ENCODE measurements at regions not wholly inside any gene's neighbourhood (a gene's known extent, or its start where the extent isn't known, plus 50 kb on each side); places are given as distances from the start of the nearest gene placed in this dataset.

GRCh38 chr12:132402831-132403416 is 73.5 kb upstream of the GALNT9 start:
- no peak overlapping the region for H3K4me3 ChIP-seq (ENCODE audit: control insufficient read depth, low read depth, low read length)
- no peak for DNase-seq (ENCODE audit: low read depth)
- TF ChIP-seq, protein P1, sequence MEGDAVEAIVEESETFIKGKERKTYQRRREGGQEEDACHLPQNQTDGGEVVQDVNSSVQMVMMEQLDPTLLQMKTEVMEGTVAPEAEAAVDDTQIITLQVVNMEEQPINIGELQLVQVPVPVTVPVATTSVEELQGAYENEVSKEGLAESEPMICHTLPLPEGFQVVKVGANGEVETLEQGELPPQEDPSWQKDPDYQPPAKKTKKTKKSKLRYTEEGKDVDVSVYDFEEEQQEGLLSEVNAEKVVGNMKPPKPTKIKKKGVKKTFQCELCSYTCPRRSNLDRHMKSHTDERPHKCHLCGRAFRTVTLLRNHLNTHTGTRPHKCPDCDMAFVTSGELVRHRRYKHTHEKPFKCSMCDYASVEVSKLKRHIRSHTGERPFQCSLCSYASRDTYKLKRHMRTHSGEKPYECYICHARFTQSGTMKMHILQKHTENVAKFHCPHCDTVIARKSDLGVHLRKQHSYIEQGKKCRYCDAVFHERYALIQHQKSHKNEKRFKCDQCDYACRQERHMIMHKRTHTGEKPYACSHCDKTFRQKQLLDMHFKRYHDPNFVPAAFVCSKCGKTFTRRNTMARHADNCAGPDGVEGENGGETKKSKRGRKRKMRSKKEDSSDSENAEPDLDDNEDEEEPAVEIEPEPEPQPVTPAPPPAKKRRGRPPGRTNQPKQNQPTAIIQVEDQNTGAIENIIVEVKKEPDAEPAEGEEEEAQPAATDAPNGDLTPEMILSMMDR (conservative IDR thresholded peaks at IDR 0.05; ENCODE audit: control insufficient read depth, insufficient read depth, low read depth, low read length): no peak

- no peak for DNase-seq (ENCODE audit: low read depth)
- no peak overlapping the region for H3K4me3 ChIP-seq (ENCODE audit: control insufficient read depth, low read depth, low read length)
- TF ChIP-seq, protein P1 (conservative IDR thresholded peaks at IDR 0.05; ENCODE audit: control insufficient read depth, insufficient read depth, low read depth, low read length): no peak
These were observed 72.6 kb upstream of the GALNT9 start for GRCh38 chr12:132401982-132402381.

DNA sequence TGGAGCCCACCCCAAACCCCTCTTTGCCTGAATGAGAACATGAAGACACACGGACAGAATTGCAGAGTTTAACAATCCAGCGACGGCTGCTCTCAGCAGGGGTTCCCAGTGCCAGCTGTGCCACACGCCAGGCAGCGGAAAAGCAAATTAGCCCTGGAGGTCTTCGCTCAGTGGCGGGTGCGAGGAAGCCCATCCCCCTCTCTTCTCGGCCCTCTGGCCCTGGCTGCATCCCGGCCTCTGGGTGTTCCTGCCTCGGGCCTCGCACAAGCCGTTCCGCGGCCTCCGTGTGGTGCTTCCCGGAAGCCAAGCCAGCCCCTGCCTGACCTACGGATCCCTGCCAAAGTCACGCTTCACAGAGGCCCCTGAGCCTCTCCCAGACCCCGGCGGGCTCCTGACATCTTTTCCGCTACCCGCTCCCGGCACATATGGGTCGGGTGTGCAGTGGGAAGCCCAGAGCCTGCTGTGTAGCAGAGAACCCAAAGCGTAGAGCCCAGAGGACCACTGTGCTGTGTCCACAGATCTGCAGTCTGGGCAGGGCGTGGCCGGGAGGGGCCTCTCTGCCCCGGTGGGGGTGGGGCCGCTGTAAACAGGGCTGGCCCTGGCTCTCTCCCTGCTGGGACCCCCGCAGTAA is 70.7 kb upstream of the GALNT9 start:
- H3K4me3 ChIP-seq (ENCODE audit: control insufficient read depth, low read depth, low read length): no peak overlapping the region
- no peak for DNase-seq (ENCODE audit: low read depth)
- TF ChIP-seq, protein P1 (conservative IDR thresholded peaks at IDR 0.05; ENCODE audit: control insufficient read depth, insufficient read depth, low read depth, low read length): no peak

DNA sequence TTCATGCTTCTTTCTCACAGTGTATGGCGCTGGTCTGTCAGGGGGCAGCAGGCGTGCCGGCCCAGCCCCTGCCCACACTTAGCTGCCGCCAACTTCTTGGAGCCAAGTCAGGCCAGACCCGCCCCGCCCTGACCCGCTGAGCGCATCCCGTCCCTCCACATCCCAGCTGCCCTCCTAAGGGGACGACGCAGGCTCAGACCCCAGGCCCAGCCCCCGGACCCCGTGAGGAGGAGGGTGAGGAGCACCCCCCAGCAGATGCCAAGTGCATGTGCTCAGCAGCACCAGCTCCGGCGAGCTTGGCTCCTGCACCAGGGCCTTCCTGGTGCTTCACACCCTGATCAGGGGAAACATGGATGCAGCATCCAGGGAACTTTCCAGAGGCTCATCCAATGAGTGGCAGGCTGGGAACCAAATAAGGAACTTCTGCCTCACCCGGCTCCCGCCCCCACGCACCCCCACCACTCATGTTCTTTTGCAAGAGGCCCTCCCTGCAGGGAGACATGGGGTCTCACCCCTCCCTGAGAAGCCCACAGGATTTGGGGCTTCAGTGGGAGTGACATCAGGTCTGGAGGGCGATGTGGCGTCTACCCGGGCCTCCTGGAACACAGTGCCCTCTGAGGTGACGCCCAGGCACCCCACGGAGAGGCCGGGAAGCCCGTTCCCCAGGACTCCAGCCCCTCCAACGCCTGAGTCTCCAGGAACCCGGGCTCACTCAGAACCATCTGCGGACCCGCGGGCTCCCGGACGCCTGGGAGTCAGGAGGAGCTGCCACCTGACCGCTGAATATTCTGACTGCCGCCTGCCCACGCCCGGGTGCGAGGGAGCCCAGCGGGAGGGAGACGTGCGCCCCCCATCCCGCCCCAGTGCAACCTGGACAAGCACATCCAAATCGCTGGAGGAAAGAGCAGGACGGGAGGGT is 70.0 kb upstream of the GALNT9 start:
- no peak overlapping the region for H3K4me3 ChIP-seq (ENCODE audit: control insufficient read depth, low read depth, low read length)
- no peak for DNase-seq (ENCODE audit: low read depth)
- TF ChIP-seq, protein P1 (conservative IDR thresholded peaks at IDR 0.05; ENCODE audit: control insufficient read depth, insufficient read depth, low read depth, low read length): no peak

GRCh38 chr12:132398386-132398991 is 69.1 kb upstream of the GALNT9 start:
- TF ChIP-seq, protein P1 (conservative IDR thresholded peaks at IDR 0.05; ENCODE audit: control insufficient read depth, insufficient read depth, low read depth, low read length): no peak
- no peak for DNase-seq (ENCODE audit: low read depth)
- no peak overlapping the region for H3K4me3 ChIP-seq (ENCODE audit: control insufficient read depth, low read depth, low read length)

GRCh38 chr12:132397934-132398385 is 68.6 kb upstream of the GALNT9 start:
- TF ChIP-seq, protein P1 (conservative IDR thresholded peaks at IDR 0.05; ENCODE audit: control insufficient read depth, insufficient read depth, low read depth, low read length): no peak
- no peak overlapping the region for H3K4me3 ChIP-seq (ENCODE audit: control insufficient read depth, low read depth, low read length)
- no peak for DNase-seq (ENCODE audit: low read depth)

Measured in fibroblast of mammary gland (primary cell).